Activated CD8-positive, alpha-beta T cell treated with anti-CD3 and anti-CD28 coated beads, Interleukin-2, amount 10 ng/mL, durations not matched to agents 7 days and 5 days (primary cell): ENCODE measurements at regions not wholly inside any gene's neighbourhood (a gene's known extent, or its start where the extent isn't known, plus 50 kb on each side); places are given as distances from the start of the nearest gene placed in this dataset.
A peak's percentile ranks its signal among the peaks of the same experiment; 100 is the strongest.

Experiments used
- ATAC-seq: fragments of 150-1000 bp; cut with Tn5 transposase; one replicate; pipeline ENCODE4 v1.10.0; 2021; ENCODE audit warnings: moderate library complexity
- CTCF ChIA-PET: fragments of 350-600 bp; sonication (Branson Sonifier 250); formaldehyde crosslinking; loops from one replicate; lab custom pipeline; 2021; ENCODE audit warnings: antibody characterized with exemption; lab: Charles Lee
- POLR2A ChIA-PET: fragments of 350-600 bp; sonication (Branson Sonifier 250); formaldehyde crosslinking; loops from one replicate; lab custom pipeline; 2021; ENCODE audit warnings: antibody characterized with exemption; lab: Charles Lee
- DNase-seq: peaks from one replicate; pipeline ENCODE4 v3.0.0-alpha.2; 2020
- H3K27ac Mint-ChIP-seq: one replicate; pipeline ENCODE4 v1.8.0; 2021; ENCODE audit warnings: mild to moderate bottlenecking, mixed read lengths
- H3K27me3 Mint-ChIP-seq: one replicate; pipeline ENCODE4 v1.8.0; 2021; ENCODE audit warnings: low read depth, mixed read lengths
- H3K36me3 Mint-ChIP-seq: one replicate; pipeline ENCODE4 v1.8.0; 2021; ENCODE audit warnings: low read depth, mixed read lengths
- H3K4me1 Mint-ChIP-seq: one replicate; pipeline ENCODE4 v1.8.0; 2021; ENCODE audit warnings: low read depth, mixed read lengths
- H3K4me3 Mint-ChIP-seq: one replicate; pipeline ENCODE4 v1.8.0; 2021; ENCODE audit warnings: mild to moderate bottlenecking, mixed read lengths
- H3K9me3 Mint-ChIP-seq: one replicate; pipeline ENCODE4 v1.8.0; 2022; ENCODE audit warnings: mixed read lengths; ENCODE audit not compliant: insufficient read depth

GRCh38 chr16:6678586-6678985, 654.1 kb upstream of the RBFOX1 start:
- H3K36me3 Mint-ChIP-seq = no peaks in the 10 kb centered on the region
- no peak overlapping the region for H3K27ac Mint-ChIP-seq
- no peaks in the 10 kb centered on the region for H3K27me3 Mint-ChIP-seq
- H3K4me3 Mint-ChIP-seq = no peak overlapping the region
- POLR2A ChIA-PET = no interaction called here
- DNase-seq = no peak
- H3K9me3 Mint-ChIP-seq = peaks cover 3% of the 10 kb centered on the region
- ATAC-seq = no peak
- peaks cover 3% of the 10 kb centered on the region for H3K4me1 Mint-ChIP-seq
- CTCF ChIA-PET = no interaction called here

GRCh38 chr16:6674071-6674470, 658.6 kb upstream of the RBFOX1 start:
- Mint-ChIP-seq H3K27me3 (no peaks in the 10 kb centered on the region), H3K36me3 (no peaks in the 10 kb centered on the region), H3K27ac (no peak overlapping the region), H3K9me3 (peaks cover 3% of the 10 kb centered on the region), H3K4me1 (no peaks in the 10 kb centered on the region), H3K4me3 (no peak overlapping the region)
- ATAC-seq = no peak
- DNase-seq = no peak
- ChIA-PET CTCF (no interaction called here), POLR2A (no interaction called here)

GRCh38 chr16:6672507-6672906, 660.1 kb upstream of the RBFOX1 start:
- H3K9me3 Mint-ChIP-seq = peaks cover 3% of the 10 kb centered on the region
- H3K36me3 Mint-ChIP-seq = no peaks in the 10 kb centered on the region
- POLR2A ChIA-PET = no interaction called here
- H3K27me3 Mint-ChIP-seq = no peaks in the 10 kb centered on the region
- no peak overlapping the region for H3K27ac Mint-ChIP-seq
- H3K4me1 Mint-ChIP-seq = no peaks in the 10 kb centered on the region
- no peak overlapping the region for H3K4me3 Mint-ChIP-seq
- no peak for DNase-seq
- no peak for ATAC-seq
- CTCF ChIA-PET = no interaction called here

GRCh38 chr16:6667393-6667792, 665.3 kb upstream of the RBFOX1 start:
- Mint-ChIP-seq H3K4me3 (no peak overlapping the region), H3K27ac (no peak overlapping the region), H3K4me1 (no peaks in the 10 kb centered on the region), H3K9me3 (no peaks in the 10 kb centered on the region), H3K27me3 (no peaks in the 10 kb centered on the region), H3K36me3 (no peaks in the 10 kb centered on the region)
- ChIA-PET POLR2A (no interaction called here), CTCF (no interaction called here)
- DNase-seq = no peak
- ATAC-seq = no peak

GRCh38 chr16:6665126-6665525, 667.5 kb upstream of the RBFOX1 start:
- Mint-ChIP-seq H3K36me3 (no peaks in the 10 kb centered on the region), H3K4me3 (no peak overlapping the region), H3K27ac (no peak overlapping the region), H3K4me1 (no peaks in the 10 kb centered on the region), H3K9me3 (no peaks in the 10 kb centered on the region), H3K27me3 (no peaks in the 10 kb centered on the region)
- ChIA-PET CTCF (interaction anchor here (1.3 kb wide), 1 partner anchor 17 kb away, joined by 4 read pairs; no protein-coding TSS in a partner anchor), POLR2A (no interaction called here)
- no peak for ATAC-seq
- DNase-seq = no peak

- H3K36me3 Mint-ChIP-seq = no peaks in the 10 kb centered on the region
- DNase-seq = no peak
Measured at GRCh38 chr16:6663668-6664067, 669.0 kb upstream of the RBFOX1 start.

GRCh38 chr16:6656760-6657159, 675.9 kb upstream of the RBFOX1 start:
- Mint-ChIP-seq H3K4me3 (no peak overlapping the region), H3K27me3 (no peaks in the 10 kb centered on the region), H3K27ac (no peak overlapping the region), H3K9me3 (no peaks in the 10 kb centered on the region), H3K36me3 (no peaks in the 10 kb centered on the region), H3K4me1 (no peaks in the 10 kb centered on the region)
- ATAC-seq (no peak), DNase-seq (no peak)
- POLR2A ChIA-PET = no interaction called here
- CTCF ChIA-PET = interaction anchor here (1.5 kb wide), 1 partner anchor 14 kb away, joined by 3 read pairs; no protein-coding TSS in a partner anchor

More at GRCh38 chr16:6663668-6664067, 669.0 kb upstream of the RBFOX1 start:
- ATAC-seq = no peak
- CTCF ChIA-PET = no interaction called here
- POLR2A ChIA-PET = no interaction called here
- Mint-ChIP-seq H3K27me3 (no peaks in the 10 kb centered on the region), H3K4me1 (no peaks in the 10 kb centered on the region), H3K9me3 (no peaks in the 10 kb centered on the region), H3K4me3 (no peak overlapping the region), H3K27ac (no peak overlapping the region)

- Mint-ChIP-seq H3K4me1 (no peaks in the 10 kb centered on the region), H3K27me3 (no peaks in the 10 kb centered on the region), H3K27ac (no peak overlapping the region), H3K9me3 (no peaks in the 10 kb centered on the region), H3K36me3 (no peaks in the 10 kb centered on the region), H3K4me3 (no peak overlapping the region)
- ATAC-seq (no peak), DNase-seq (no peak)
- ChIA-PET CTCF (no interaction called here), POLR2A (no interaction called here)
Measured at GRCh38 chr16:6646891-6647290, 685.8 kb upstream of the RBFOX1 start.

GRCh38 chr16:6645768-6646568, 686.7 kb upstream of the RBFOX1 start:
- H3K27me3 Mint-ChIP-seq = peaks cover 2% of the 10 kb centered on the region
- ChIA-PET POLR2A (no interaction called here), CTCF (no interaction called here)
- no peaks in the 10 kb centered on the region for H3K9me3 Mint-ChIP-seq
- no peaks in the 10 kb centered on the region for H3K4me1 Mint-ChIP-seq
- H3K4me3 Mint-ChIP-seq = no peak overlapping the region
- no peak overlapping the region for H3K27ac Mint-ChIP-seq
- H3K36me3 Mint-ChIP-seq = no peaks in the 10 kb centered on the region
- no peak for ATAC-seq
- DNase-seq = no peak

- no peak overlapping the region for H3K27ac Mint-ChIP-seq
- ATAC-seq = no peak
- no peaks in the 10 kb centered on the region for H3K36me3 Mint-ChIP-seq
- no peaks in the 10 kb centered on the region for H3K4me1 Mint-ChIP-seq
- no peaks in the 10 kb centered on the region for H3K9me3 Mint-ChIP-seq
- peaks cover 2% of the 10 kb centered on the region for H3K27me3 Mint-ChIP-seq
- no peak for DNase-seq
- CTCF ChIA-PET = interaction anchor here (0.8 kb wide), 1 partner anchor 1028 kb away, joined by 3 read pairs; no protein-coding TSS in a partner anchor
- no peak overlapping the region for H3K4me3 Mint-ChIP-seq
- POLR2A ChIA-PET = no interaction called here
Measured at GRCh38 chr16:6644916-6645315, 687.7 kb upstream of the RBFOX1 start.

GRCh38 chr16:6643080-6643686, 689.5 kb upstream of the RBFOX1 start:
- ATAC-seq = no peak
- no peaks in the 10 kb centered on the region for H3K9me3 Mint-ChIP-seq
- no peaks in the 10 kb centered on the region for H3K4me1 Mint-ChIP-seq
- peaks cover 2% of the 10 kb centered on the region for H3K27me3 Mint-ChIP-seq
- H3K36me3 Mint-ChIP-seq = no peaks in the 10 kb centered on the region
- no peak overlapping the region for H3K27ac Mint-ChIP-seq
- DNase-seq = peak; percentile 61
- CTCF ChIA-PET = interaction anchor here (0.7 to 1.6 kb wide), 4 partner anchors 11 to 627 kb away, joined by 3 to 8 read pairs (median 4); no protein-coding TSS in a partner anchor
- POLR2A ChIA-PET = no interaction called here
- no peak overlapping the region for H3K4me3 Mint-ChIP-seq

- Mint-ChIP-seq H3K9me3 (no peaks in the 10 kb centered on the region), H3K27ac (no peak overlapping the region), H3K4me1 (no peaks in the 10 kb centered on the region), H3K27me3 (peaks cover 2% of the 10 kb centered on the region), H3K36me3 (no peaks in the 10 kb centered on the region), H3K4me3 (no peak overlapping the region)
- ChIA-PET CTCF (interaction anchor here (1.0 to 1.6 kb wide), 2 partner anchors 626 to 1406 kb away, joined by 3 to 8 read pairs; no protein-coding TSS in a partner anchor), POLR2A (no interaction called here)
- ATAC-seq = no peak
- DNase-seq = no peak
Measured at GRCh38 chr16:6642271-6642670, 690.4 kb upstream of the RBFOX1 start.
